Fibroblast of the aortic adventitia (primary cell): ENCODE measurements at regions not wholly inside any gene's neighbourhood (a gene's known extent, or its start where the extent isn't known, plus 50 kb on each side); places are given as distances from the start of the nearest gene placed in this dataset.
"Not testable (repeated sequence)": the region's sequence is repeated elsewhere in the genome, so short reads cannot be mapped to it uniquely, and the experiment has no call there.

Experiments used
- DNase-seq: peaks from one replicate; pipeline ENCODE4 v3.0.0-alpha.2; 2010; ENCODE audit warnings: low read depth
- H3K4me3 ChIP-seq: 2 replicates; pipeline ENCODE4 v1.5.1; 2011; ENCODE audit warnings: low read depth, mild to moderate bottlenecking, control low read depth, low read length, moderate library complexity
- CTCF ChIP-seq: IDR thresholded peaks from 2 replicates; pipeline ENCODE4 v1.5.1; 2011; ENCODE audit warnings: mild to moderate bottlenecking, low read length, control low read depth, inconsistent platforms; ENCODE audit not compliant: insufficient read depth

DNA sequence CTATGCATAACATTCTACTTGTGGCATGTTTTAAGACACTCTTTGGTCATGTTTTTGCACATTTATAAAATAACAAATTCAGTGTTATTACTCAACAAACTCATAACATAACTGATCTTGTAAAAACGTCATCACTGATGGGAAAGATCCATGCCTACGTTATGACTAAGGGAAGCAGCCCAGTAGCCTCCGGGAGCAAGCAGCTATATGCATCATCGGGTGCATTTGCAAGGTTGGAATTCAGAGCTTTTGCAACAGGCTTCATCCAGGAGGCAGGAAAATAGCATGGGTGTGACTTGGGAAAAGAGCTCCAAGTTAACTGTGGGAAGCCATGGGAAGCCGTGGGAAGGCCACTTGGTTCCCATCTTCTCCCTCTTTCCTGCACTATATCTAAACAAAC lies 271.6 kb upstream of the SGK1 start:
- TF ChIP-seq CTCF = no peak
- peak; percentile 99 for DNase-seq
- H3K4me3 ChIP-seq = no peak overlapping the region

- H3K4me3 ChIP-seq = no peak overlapping the region
- no peak for TF ChIP-seq CTCF
These were observed 270.4 kb upstream of the SGK1 start for GRCh38 chr6:134588267-134588666.

DNA sequence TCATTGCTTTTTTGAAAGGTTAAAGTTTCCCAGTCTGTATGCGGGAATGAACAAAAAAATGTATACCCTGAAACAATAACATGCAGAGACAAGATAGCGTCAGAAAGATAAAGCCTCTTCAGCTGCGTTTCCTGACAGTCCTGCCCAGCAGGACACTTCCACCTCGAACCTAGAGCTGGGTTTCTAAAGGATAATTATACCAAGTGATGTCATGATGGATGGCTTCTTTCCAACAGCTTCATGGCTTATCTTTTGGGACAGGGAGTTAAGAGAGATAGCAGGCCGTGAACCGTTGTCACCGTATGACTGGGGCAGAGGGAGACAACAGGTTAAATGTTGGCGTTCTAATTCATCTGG lies 267.6 kb upstream of the SGK1 start:
- TF ChIP-seq CTCF = no peak
- no peak for DNase-seq
- no peak overlapping the region for H3K4me3 ChIP-seq

More at GRCh38 chr6:134588267-134588666, 270.4 kb upstream of the SGK1 start:
- no peak for DNase-seq

- no peak for TF ChIP-seq CTCF
- peak; percentile 5 for DNase-seq
These were observed 267.1 kb upstream of the SGK1 start for GRCh38 chr6:134584847-134585516.

GRCh38 chr6:134577998-134578397 lies 260.1 kb upstream of the SGK1 start:
- no peak overlapping the region for H3K4me3 ChIP-seq
- no peak for DNase-seq
- no peak for TF ChIP-seq CTCF

More at GRCh38 chr6:134584847-134585516, 267.1 kb upstream of the SGK1 start:
- no peak overlapping the region for H3K4me3 ChIP-seq

DNA sequence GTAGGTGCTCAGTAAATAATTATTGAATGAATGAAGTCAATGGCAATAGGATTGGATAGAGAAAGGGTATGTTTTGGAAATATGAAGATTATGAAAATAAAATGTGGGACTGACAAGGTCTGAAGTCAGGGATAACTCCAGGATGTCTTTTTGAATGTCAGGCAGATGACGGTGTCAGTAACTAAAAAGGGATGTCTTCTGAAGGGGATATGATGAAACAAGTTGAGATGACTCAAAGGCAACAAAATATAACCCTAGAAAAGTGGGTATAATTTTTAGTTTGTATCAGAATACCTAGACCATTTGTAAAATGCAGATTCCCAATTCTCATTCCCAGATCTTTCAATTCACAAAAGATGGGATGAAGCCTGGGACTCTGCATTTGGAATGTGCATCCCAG lies 257.3 kb upstream of the SGK1 start:
- no peak for TF ChIP-seq CTCF
- no peak for DNase-seq
- no peak overlapping the region for H3K4me3 ChIP-seq

- TF ChIP-seq CTCF = no peak
- no peak overlapping the region for H3K4me3 ChIP-seq
These were observed 256.6 kb upstream of the SGK1 start for GRCh38 chr6:134574491-134574890.

GRCh38 chr6:134569996-134570395 lies 252.1 kb upstream of the SGK1 start:
- H3K4me3 ChIP-seq, DNase-seq: not testable (repeated sequence)

More at GRCh38 chr6:134574491-134574890, 256.6 kb upstream of the SGK1 start:
- no peak for DNase-seq
